Progenitor cell of endocrine pancreas (in vitro differentiated cells): ENCODE measurements at regions not wholly inside any gene's neighbourhood (a gene's known extent, or its start where the extent isn't known, plus 50 kb on each side); places are given as distances from the start of the nearest gene placed in this dataset.

Source experiments
- DNase-seq: peaks from one replicate; pipeline ENCODE4 v3.0.0; 2021; ENCODE audit warnings: low spot score; ENCODE audit not compliant: unreplicated experiment
- H3K27ac Mint-ChIP-seq: 2 replicates; pipeline ENCODE4 v1.8.0; 2021; ENCODE audit warnings: mild to moderate bottlenecking, moderate library complexity, mixed read lengths
- H3K27me3 Mint-ChIP-seq: 2 replicates; pipeline ENCODE4 v1.8.0; 2021; ENCODE audit warnings: mixed read lengths
- H3K36me3 Mint-ChIP-seq: 2 replicates; pipeline ENCODE4 v1.8.0; 2022; ENCODE audit warnings: mixed read lengths; ENCODE audit not compliant: insufficient read depth
- H3K4me1 Mint-ChIP-seq: 2 replicates; pipeline ENCODE4 v1.8.0; 2021; ENCODE audit warnings: low read depth, mixed read lengths
- H3K4me3 Mint-ChIP-seq: 2 replicates; pipeline ENCODE4 v1.8.0; 2021; ENCODE audit warnings: low read depth, mild to moderate bottlenecking, moderate library complexity, mixed read lengths
- H3K9me3 Mint-ChIP-seq: 2 replicates; pipeline ENCODE4 v1.8.0; 2021; ENCODE audit warnings: low read depth, mixed read lengths
- TF ChIP-seq, protein P1 (sequence below): fragments of 200-600 bp; sonication (generic); IDR thresholded peaks from one replicate; pipeline ENCODE4 v1.5.0; 2021; ENCODE audit warnings: antibody characterized with exemption, mild to moderate bottlenecking; ENCODE audit not compliant: unreplicated experiment

DNA sequence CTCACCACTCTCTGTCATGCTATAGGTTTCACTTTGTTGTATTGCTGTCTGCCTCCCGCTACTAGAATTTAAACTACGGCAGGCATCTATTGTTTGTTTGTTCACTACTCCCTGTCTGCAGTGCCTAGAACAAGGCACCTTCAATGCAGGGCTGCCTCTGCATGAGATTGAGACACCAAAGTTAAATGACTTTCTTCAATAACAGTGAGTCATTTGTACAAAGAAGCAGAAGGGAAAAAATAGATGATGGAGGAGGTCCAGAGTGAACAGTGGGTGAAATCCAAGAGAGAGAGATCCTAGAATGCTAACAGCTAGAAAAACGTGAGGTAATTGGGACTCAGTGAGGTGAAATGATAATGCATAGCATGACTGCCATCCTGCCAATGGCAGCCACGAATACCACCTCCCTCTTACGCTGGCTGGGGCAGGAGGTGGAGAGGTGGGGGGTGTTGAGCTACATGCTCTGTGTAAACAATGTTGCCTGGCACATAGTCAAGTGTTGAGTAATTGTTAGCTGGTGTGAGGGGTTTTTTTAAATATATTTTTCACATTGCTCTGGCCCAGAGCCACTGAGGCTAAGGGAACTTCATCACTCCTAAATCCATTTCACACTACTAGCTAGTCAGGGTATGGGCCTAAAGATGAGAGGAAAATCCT lies 367.6 kb downstream of the RPS29 start:
- H3K4me1 Mint-ChIP-seq = no peaks in the 10 kb centered on the region
- TF ChIP-seq, protein P1, sequence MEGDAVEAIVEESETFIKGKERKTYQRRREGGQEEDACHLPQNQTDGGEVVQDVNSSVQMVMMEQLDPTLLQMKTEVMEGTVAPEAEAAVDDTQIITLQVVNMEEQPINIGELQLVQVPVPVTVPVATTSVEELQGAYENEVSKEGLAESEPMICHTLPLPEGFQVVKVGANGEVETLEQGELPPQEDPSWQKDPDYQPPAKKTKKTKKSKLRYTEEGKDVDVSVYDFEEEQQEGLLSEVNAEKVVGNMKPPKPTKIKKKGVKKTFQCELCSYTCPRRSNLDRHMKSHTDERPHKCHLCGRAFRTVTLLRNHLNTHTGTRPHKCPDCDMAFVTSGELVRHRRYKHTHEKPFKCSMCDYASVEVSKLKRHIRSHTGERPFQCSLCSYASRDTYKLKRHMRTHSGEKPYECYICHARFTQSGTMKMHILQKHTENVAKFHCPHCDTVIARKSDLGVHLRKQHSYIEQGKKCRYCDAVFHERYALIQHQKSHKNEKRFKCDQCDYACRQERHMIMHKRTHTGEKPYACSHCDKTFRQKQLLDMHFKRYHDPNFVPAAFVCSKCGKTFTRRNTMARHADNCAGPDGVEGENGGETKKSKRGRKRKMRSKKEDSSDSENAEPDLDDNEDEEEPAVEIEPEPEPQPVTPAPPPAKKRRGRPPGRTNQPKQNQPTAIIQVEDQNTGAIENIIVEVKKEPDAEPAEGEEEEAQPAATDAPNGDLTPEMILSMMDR = no peak
- DNase-seq = no peak
- H3K36me3 Mint-ChIP-seq = no peaks in the 10 kb centered on the region
- H3K27me3 Mint-ChIP-seq = no peaks in the 10 kb centered on the region
- H3K4me3 Mint-ChIP-seq = no peak overlapping the region
- no peaks in the 10 kb centered on the region for H3K9me3 Mint-ChIP-seq
- no peak overlapping the region for H3K27ac Mint-ChIP-seq

GRCh38 chr14:49212721-49213120 lies 373.5 kb downstream of the RPS29 start:
- H3K4me3 Mint-ChIP-seq = no peak overlapping the region
- H3K9me3 Mint-ChIP-seq = no peaks in the 10 kb centered on the region
- no peaks in the 10 kb centered on the region for H3K27me3 Mint-ChIP-seq
- no peaks in the 10 kb centered on the region for H3K4me1 Mint-ChIP-seq
- no peaks in the 10 kb centered on the region for H3K36me3 Mint-ChIP-seq
- TF ChIP-seq, protein P1 = no peak
- DNase-seq = no peak
- H3K27ac Mint-ChIP-seq = no peak overlapping the region

DNA sequence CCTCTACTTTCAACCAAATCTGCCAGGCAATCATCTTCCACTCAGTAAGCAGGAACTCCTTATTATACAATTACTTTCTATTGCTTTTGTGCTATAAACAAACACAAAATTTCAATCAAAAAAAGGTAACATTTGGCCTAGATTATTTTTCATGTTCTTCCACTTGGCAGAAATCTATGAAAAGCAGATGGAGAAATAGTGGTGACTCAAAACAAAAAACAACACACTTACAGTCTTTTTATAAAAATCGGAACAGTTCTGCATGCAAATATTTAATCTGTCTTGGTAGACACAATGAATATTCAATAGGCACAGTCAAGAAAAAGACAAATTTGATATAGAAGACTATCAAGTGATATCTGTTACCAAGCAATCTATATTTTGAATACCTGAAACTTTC lies 376.8 kb downstream of the RPS29 start:
- H3K4me1 Mint-ChIP-seq = no peaks in the 10 kb centered on the region
- H3K4me3 Mint-ChIP-seq = no peak overlapping the region
- no peak for DNase-seq
- no peaks in the 10 kb centered on the region for H3K36me3 Mint-ChIP-seq
- H3K27me3 Mint-ChIP-seq = no peaks in the 10 kb centered on the region
- TF ChIP-seq, protein P1 = no peak
- no peaks in the 10 kb centered on the region for H3K9me3 Mint-ChIP-seq
- no peak overlapping the region for H3K27ac Mint-ChIP-seq

DNA sequence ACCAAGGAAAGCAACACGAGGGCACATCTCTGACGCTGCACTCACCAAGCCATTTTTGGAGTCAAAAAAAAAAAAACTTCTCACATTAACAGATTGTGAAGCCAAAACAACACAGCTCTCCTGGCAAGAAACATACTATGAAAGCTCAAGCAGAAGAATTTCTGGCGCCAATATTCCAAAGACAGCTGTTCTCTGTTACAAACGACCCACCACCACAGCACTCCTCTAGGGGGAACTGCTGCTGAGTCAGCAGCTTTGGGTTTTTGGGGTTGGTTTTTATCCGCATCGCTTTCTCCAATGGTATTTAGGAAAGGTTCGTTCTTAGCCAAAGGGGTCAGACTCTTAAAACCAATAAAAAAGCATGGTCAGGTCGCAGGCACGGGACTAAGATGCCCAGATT lies 379.4 kb downstream of the RPS29 start:
- no peak overlapping the region for H3K27ac Mint-ChIP-seq
- TF ChIP-seq, protein P1 = no peak
- DNase-seq = no peak

DNA sequence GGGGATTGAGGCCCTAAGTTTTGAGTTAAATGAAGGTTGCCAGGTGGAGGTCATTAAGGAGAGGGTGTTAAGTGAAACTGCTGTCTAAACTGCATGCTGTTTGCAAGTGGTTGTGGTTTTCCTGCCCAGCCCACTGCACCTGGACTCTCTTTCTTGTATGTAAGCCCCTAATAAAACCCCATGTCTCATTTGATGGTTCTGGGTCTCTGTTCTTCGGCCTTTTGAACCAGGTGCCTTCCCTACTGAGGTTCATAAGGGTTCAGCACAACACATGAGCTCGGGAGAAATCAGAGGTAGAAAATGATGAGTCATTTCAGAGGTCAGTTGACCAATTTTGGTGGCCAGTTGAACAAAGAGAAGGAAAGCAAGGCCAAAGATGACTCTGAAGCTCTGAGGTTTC lies 382.5 kb downstream of the RPS29 start:
- TF ChIP-seq, protein P1 = no peak
- Mint-ChIP-seq H3K9me3 (peaks cover 5% of the 10 kb centered on the region), H3K4me3 (no peak overlapping the region), H3K36me3 (no peaks in the 10 kb centered on the region), H3K4me1 (no peaks in the 10 kb centered on the region), H3K27ac (no peak overlapping the region), H3K27me3 (no peaks in the 10 kb centered on the region)
- no peak for DNase-seq

More for the DNA sequence above, 379.4 kb downstream of the RPS29 start:
- Mint-ChIP-seq H3K27me3 (no peaks in the 10 kb centered on the region), H3K4me3 (no peak overlapping the region), H3K9me3 (peaks cover 5% of the 10 kb centered on the region), H3K36me3 (no peaks in the 10 kb centered on the region), H3K4me1 (no peaks in the 10 kb centered on the region)
